ENCODE measurements at regions not wholly inside any gene's neighbourhood (a gene's known extent, or its start where the extent isn't known, plus 50 kb on each side); places are given as distances from the start of the nearest gene placed in this dataset.

DNA sequence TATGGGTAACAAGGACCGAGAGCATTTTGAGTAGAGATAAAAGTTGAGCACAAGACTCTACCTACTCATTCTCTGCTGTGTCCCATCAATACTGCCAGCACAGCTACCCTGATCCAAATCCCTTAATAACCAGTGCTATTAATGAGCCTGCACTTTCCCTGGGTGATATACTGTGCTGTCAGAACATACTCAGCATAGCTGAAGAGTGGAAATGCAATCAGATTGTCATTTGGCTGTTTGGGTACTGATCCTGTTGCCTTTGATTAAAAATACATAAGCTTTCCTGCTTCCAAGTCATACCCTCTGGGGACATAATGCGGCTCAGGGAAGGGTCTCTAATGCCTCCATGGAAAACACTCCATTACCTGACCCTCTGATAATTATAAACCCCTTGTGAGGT, 917.5 kb downstream of the SQOR start:
- DNase-seq (ENCODE audit: low spot score), result no peak

DNA sequence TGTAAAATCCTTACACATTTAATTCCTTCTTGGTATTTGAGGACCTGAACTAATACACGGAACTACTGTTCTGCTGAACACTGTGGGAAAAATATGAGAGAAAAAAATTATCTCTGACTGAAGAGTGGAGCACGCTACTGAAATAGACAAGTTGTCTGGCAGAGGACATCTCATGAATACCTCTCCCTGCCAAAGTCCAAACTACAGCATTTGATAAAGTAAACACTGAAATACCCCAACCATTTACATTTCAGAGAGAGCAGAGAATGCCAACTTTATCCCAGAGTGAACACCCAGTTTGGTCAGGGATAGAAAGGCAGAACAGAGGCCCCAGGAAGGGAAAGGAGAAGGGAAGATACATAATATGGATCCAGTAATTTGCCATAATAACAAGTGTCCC, 920.7 kb downstream of the SQOR start:
- no peak for DNase-seq (ENCODE audit: low spot score)

DNA sequence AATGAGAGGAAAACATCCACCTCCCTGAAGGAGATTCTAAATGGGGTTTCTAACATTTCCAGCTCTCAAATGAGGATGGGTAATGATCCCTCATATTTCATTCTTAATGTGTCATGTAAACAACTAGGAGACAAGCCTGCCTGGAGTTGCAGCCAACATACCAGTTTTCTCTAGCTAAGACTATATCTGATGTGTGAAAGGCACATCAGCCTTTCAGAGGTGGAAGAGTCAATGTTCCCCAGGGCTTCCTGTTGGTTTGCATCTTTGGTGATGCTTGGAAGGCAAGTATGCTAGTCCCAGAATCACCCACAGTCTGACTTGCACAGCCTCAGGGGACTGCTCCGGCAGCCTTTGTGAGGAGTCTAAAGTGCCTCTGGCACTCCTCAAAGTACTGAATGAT, 921.2 kb downstream of the SQOR start:
- no peak for DNase-seq (ENCODE audit: low spot score)

DNA sequence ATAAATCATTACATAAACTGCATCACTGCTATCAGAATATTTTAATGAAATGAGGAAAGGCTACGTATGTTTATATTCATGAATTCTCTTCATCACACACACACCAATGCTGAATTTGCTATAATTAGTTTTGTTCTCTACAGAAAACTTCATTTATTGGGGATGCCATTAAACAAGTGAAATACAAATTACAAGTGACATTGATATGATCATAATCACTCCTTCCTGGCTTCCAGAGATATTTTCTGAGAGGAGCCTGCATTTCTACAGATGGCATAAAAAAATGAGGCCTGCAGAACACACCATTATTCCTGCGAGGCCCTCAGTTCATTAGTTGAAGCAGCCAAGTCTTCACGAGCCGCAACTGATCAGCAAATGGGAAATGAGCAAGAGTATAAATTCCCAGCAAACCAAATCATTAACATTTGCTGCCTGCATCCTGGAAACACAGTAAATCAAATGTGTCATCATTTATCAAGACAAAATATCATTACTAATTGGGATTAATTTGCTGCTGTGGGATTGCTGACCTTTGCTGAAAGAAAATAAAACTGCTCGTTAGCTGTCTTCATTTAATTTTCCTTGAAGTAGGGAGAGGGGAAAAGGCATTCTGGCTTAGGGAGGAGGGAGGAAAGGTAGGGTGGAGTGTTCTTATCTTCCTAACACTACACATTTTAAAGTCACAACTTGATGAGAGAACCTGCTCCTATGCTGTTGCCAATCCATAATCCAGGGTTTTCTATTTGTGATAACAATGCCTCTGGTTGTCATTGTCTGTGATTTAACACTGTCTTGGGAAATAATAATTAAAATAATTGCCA, 921.9 kb downstream of the SQOR start:
- no peak for DNase-seq (ENCODE audit: low spot score)

DNA sequence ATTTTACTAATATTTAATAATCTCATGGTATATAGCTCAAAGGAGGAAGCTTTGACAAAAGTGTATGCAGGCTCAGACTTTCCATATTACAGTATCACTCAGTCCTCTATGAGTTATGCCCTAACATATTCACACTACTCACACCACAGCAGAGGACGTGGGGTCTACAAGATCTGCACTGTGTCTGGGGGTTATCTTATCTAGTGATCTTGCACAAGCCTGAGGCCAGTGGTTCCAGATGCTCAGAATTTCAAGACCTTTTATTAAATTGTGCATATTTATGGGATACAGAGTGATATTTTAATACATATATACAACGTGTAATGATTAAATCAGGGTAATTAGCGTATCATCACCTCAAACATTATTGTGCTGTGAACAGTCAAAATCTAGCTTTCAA, 933.1 kb downstream of the SQOR start:
- DNase-seq (ENCODE audit: low spot score), result no peak

DNA sequence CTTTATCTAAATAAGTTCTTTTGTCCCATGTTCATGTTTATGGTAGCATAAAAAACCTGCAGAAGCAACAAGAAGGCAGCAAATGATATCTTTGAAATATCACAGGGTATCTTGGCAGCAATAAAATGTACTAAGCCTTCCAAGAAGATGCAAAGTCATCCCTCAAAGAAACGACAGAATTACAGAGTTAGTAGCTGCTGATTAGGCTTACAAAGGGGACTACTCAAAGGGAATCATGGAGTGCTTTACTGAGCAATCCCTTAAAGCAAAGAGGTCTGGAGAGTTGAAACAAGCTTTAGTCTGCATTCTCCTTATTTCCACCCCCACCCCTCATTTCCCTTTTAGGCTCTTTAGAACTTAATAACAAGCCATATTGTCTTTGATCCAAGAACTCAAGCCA, 935.0 kb downstream of the SQOR start:
- no peak for DNase-seq (ENCODE audit: low spot score)

DNA sequence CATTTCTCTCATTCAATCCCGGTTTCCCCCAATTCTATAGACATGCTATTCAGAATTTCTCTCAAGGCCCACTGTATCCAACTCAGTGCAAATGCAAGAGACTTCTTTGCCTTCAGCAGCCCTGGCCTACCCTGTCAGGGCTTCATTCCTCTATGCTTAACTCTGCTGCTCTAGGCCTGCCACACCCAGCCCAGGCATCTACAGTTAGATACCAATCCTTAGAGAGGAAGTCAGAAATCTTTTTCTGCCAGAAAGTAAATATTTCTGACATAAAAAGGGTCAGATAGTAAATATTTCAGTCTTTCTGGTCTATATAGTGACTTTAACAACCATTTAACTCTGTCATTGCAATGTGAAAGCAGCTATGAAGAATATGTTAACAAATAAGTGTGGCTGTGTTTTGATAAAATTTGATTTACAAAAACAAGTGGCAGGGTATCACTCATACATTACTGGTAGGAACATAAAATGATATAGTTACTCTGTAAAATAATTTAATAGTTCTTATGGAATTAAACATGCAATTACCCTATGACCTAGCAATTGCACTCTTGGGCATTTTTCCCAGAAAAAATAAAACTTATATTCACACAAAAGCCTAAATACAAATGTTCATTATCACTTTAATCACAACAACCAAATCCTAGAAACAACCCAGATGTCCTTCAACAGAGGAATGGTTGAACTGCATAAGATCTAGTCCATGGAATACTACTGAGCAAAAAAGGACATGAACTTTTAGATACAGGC, 942.0 kb downstream of the SQOR start:
- DNase-seq (ENCODE audit: low spot score), result no peak

DNA sequence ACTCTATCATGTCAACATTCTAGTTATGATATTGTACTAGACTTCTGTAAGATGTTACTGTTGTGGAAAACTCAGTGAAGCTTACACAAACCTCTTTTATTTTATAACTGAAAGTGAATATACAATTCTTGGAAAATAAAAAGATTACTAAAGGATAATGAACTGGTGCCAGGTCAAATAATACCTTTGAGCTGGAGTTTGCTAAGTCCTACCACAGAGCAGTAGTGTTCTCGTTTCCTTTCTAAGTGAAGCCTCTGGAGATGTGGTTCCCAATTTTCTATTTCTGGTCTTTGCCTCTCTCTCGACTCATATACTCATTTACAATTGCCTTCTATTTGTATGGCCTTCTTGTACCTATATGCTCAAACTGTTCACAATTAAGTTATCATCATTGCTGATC, 942.9 kb downstream of the SQOR start:
- DNase-seq (ENCODE audit: low spot score), result no peak

DNA sequence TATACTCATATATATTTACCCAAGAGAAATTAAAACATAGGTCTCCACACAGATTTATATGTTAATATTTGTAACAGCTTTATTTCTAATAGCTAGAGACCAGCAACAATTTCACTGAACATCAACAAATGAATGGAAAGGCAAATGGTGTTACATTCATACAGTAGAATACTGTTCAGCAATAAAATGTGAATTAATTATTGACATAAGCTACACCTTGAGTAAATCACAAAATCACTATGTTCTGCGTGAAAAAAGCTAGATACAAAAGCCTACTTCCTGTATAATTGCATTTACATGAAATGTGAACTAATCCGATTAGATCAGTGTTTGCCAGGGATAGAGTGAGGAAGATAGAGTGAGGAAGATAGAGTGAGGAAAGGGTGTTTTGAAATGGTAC, 945.7 kb downstream of the SQOR start:
- no peak for DNase-seq (ENCODE audit: low spot score)

DNA sequence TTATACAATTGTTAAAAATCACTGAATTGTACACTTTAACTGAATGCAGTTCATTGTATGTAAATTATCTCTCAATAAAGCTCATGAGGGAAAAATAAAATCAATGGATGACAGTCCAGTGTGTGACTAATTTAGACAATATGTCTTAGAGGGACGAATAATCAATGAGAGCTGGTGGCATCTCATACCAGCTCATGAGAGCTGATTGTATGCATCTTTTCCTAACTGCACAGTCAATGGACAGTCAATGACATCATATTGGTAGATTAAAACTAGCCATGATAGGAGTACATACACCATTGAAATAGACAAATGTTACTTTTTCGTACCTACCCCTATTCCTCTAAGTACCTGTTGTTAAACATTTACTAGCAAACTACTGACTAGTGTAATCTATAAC, 946.1 kb downstream of the SQOR start:
- no peak for DNase-seq (ENCODE audit: low spot score)

DNA sequence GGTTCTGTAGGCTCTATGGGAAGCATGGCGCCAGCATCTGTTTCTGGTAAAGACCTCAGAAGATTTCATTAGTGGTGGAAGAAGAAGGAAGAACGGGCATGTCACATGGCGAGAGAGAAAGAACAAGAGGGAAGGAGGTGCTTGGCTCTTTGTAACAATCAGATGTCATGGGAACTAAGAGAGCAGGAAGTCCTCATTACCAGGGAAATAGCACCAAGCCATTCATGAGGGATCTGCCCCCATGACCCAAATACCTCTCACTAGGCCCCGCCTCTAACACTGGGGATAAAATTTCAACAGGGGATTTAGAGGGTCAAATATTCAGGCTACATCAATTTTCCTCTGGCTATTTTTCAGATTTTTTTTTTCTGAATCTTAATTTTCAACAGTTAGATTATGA, 954.3 kb downstream of the SQOR start:
- DNase-seq (ENCODE audit: low spot score), result no peak

DNA sequence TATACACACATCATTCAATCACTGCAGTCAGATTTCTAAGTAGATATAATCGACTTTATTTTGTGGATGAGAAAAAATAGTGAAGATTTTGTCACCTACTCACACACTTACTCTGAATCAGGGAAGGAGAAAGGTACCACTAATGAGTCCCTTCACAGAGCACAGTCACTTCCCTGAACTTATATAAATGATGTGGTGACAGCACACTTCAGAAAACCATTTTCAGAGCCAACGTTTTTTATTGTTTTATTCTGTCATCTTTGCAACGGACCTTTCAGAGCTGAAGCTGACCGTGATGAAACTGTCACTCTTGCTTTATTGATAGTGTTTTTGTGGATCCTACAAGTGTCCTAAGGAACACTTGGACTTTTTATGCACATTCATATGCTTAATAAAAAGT, 956.6 kb downstream of the SQOR start:
- no peak for DNase-seq (ENCODE audit: low spot score)

DNA sequence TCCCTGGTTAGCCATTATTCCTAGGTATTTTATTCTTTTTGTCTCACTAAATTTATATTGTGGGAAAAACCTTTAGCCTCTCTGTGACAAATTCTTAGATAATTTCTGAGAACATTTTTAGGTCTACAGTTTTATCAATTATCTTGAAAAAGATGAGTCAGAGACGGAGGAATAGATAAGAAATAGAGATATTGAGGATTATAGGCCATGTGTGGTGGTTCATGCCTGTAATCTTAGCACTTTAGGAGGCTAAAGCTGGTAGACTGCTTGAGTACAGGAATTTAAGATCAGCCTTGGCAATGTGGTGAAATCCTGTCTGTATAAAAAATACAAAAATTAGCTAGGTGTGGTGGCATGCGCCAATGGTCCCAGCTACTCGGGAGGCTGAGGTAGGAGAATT, 960.2 kb downstream of the SQOR start:
- no peak for DNase-seq (ENCODE audit: low spot score)

DNA sequence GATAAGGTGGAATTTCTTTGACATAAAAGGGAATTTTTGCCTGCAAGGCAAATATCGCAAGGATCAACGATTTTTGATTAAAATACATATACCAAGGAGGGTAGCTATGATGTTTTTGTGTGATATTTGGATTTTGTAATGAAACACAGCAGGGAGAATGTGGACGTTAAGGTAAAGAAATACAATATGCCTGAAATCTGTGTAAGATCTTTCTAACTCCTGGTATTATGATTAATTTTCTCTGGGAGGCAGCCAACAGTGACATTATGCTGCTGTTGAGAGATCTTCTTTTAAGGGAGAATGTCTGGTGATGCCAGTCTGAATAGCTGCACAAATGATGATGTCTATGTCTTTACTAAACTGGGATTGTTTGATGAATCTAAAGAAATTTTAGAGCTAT, 972.2 kb downstream of the SQOR start:
- DNase-seq (ENCODE audit: low spot score), result no peak

DNA sequence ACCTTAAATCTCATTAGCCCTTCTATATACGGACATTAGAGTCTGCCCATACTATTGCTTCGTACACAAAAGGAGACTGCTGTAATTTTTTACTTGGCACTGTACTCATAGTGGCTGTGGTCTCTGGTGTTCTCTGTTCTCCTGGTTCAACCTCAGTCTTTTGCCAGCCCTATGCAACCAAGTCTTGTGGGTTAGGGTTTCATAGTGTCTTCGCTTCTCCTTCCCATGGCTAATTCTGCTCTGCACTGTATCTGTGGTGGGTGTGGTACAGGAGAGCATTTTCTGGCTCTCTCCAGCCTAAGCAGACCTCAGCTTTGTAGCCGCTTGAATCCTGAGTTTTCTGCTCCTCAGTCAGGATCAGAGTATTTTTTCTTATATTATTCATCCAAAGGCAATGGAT, 981.2 kb downstream of the SQOR start:
- no peak for DNase-seq (ENCODE audit: low spot score)

DNA sequence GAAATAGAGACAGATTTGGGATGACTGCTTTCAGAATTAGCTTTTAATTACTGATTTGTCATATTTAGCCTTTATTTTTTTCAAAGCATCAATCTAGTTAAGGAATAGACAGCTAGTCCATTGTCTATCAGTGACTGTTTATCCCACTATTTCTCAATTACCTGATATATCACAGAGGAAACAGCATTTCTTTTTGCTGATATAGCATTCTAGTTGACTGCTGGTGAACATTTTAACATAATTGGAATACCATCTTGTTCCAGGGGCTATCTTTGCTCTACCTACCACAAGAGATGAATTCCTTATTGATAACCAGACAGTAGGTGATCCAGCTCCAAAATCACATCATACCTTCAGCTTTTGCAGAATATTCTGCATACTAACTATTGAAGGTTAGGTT, 982.7 kb downstream of the SQOR start:
- no peak for DNase-seq (ENCODE audit: low spot score)

DNA sequence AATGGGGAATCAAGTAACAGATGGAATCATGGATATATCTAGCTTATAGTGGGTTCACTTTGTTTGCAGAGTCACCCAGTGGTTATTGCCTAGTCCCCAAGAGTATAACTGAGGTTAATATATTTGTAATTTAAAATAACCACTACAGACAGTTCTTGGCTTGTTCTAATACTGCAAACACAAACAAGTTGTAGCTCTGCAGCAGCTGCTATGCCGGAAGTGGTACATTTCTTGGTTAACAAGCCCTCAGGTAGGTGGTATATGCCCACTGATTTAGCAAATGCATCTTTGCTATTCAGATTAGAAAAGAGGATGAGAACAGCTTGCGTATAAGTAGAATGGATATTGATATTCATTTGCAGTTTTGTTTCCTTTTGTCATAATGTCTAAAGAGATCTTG, 984.2 kb downstream of the SQOR start:
- no peak for DNase-seq (ENCODE audit: low spot score)

DNA sequence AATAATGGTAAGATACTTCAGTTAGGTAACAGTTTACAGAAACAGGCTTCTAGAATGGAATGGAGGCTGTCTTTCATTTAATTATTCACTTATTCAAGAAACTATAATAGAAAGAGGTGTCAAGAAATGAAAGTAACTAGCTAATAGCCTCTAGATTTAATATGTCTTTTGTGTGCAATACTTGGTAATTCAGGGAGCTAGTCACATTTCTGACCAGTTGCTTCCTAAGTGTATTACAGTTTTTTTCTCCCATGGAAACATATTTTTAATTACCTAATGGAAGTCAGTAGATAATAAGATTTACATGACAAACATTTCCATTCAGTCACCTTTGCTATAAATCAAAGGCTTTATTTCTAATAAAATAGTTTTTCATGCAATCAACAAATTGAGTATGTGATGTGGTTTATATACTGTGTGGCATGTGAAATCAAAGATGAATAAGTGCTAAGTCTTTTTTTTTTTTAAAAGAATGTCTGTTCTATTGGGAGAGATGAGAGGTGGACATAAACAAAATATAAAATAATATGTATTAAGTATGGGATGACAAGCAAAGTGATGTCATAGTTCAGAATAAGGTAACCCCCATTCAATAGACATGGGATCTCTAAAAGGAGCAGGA, 985.7 kb downstream of the SQOR start:
- no peak for DNase-seq (ENCODE audit: low spot score)

DNA sequence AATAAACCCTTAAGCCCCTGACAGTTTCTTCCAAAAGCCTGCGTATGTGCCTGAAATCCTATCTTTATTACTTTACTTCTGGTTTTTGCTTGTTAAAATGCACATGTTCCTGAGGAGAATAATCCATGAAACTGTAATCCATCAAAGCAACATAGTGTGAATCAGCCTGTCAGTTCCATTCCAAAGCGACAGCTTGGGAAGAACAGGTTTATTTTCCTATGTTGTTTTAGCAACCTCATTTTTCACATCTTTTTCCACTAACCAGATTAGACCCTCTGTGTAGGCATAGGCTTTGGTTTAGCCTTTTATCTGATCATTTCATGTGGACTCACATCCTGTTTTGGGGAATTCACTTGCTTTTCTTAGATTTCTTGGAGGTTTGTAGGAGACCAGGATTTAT, 988.0 kb downstream of the SQOR start:
- DNase-seq (ENCODE audit: low spot score), result no peak

DNA sequence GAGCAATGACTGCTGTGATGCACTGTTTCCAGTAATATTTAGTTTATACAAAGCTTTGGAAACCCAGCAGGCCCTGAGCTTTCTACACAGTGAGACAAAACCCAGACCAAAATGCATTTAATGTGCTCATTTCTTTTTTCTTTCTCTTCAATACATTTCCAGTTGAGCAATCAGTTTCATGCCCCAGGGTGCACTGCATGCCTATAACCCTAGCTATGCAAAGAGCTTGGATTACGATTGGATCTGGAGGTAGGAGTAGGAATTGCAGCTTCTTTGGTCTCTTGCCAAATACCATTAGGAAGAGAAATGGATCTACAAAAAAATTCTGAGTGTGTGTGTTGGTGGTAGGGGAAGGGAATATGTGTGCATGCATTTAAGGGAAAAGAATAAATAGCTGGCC, 1001.4 kb downstream of the SQOR start:
- DNase-seq (ENCODE audit: low spot score), result no peak

DNA sequence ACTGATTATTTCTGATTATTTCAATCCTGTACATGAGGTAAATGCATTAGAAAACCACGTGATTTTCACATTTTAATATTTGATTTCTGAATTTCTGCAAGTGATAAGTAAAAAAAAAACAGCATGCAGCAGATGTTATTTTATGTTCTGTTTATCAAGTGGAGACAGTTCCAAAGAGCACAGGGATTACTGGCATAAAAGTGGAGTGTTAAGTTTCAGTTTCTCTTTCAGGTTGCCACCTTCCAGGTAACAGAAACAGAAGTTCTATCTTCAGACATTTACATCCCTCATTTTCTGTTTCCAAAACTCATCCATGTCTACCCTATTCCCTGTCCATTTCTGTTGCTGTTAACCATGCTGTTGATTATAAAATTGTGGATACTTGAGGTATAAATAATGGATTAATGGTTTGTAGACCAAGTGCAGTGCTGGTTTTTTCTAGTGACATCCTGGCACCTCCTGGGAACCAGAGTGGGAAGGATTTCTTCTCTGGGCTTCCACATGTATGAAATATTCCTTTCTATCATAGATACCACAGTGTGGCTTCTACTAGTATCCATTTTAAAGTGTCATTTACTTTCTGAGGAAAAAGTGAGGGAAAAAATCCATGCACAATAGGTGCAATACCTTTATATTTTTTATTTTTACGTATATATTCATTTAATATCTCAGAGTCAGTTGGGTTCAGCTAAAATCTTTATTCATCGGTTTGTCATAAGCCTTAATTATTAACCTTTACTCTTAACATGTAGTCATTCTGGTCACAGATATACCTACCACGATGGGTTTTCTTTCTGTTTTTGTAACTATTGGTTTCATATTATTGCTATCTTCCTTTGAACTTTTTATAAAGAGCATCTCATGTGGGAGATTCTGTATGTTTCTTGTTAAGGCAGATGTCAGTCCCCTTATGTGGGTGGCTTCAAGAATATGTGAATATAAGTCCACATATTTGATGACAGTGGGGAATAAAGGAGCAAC, 1010.0 kb downstream of the SQOR start:
- DNase-seq (ENCODE audit: low spot score), result no peak

DNA sequence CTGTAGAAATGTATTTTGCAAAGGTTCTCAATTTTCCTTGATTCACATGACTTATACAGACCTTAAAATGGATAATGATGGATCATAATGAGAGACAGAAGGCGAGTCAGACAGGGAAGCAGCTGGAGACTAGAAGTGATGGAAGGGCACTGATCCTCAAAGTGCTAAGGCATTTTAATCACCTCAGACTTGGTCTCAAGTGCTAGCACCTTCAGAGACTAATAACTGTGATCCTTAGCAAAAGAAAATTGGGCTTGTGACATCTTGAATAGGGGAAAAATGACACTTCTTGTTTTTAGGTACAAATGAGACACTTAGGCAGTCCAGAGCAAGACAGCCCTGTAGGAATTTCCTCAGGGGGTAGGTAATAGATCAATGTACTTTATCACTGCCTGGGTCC, 1011.7 kb downstream of the SQOR start:
- DNase-seq (ENCODE audit: low spot score), result no peak

All from activated CD4-positive, alpha-beta T cell treated with anti-CD3 and anti-CD28 coated beads, Interleukin-2, Interleukin-4, amounts not matched to agents 100 ng/mL and 50 ng/mL, durations not matched to agents 16 hours and 8 hours (primary cell).